Uterus (tissue), 3 donors: ENCODE measurements at regions not wholly inside any gene's neighbourhood (a gene's known extent, or its start where the extent isn't known, plus 50 kb on each side); places are given as distances from the start of the nearest gene placed in this dataset.

Experiments
- DNase-seq, 2 donors: peaks; one replicate each; pipeline ENCODE4 v3.0.0-alpha.2; 2019 to 2020
- H3K27ac ChIP-seq, 2 donors: fragments of 200-600 bp; sonication (generic); 1 replicate in 1 of 2; 2 replicates in 1 of 2; pipeline ENCODE4 v1.5.1; 2016 to 2018
- H3K27me3 ChIP-seq, 2 donors: fragments of 200-600 bp; sonication (generic); one replicate each; pipeline ENCODE4 v1.5.1; 2018 to 2019; ENCODE audit warnings: control low read depth in 1 of 2
- H3K36me3 ChIP-seq, 2 donors: fragments of 200-600 bp; sonication (generic); one replicate each; pipeline ENCODE4 v1.5.1; 2019; ENCODE audit warnings: control low read depth in 1 of 2
- H3K4me1 ChIP-seq, 2 donors: fragments of 200-600 bp; sonication (generic); one replicate each; pipeline ENCODE4 v1.5.1; 2018 to 2019; ENCODE audit warnings: control low read depth in 1 of 2
- H3K4me3 ChIP-seq, 2 donors: fragments of 200-600 bp; sonication (generic); 1 replicate in 1 of 2; 2 replicates in 1 of 2; pipeline ENCODE4 v1.5.1; 2018 to 2019; ENCODE audit warnings: mild to moderate bottlenecking in 1 of 2
- H3K9me3 ChIP-seq, 2 donors: fragments of 200-600 bp; sonication (generic); one replicate each; pipeline ENCODE4 v1.5.1; 2019; ENCODE audit warnings: control low read depth in 1 of 2
- CTCF ChIP-seq, 4 experiments: fragments of 200-600 bp in 2 of 4; fragments of 450-650 bp in 2 of 4; sonication (generic) in 2 of 4; IDR thresholded peaks; one replicate each; pipeline ENCODE4 v1.5.1; 2016 to 2019; ENCODE audit warnings: antibody characterized with exemption in 4 of 4, mild to moderate bottlenecking in 2 of 4, moderate library complexity in 1 of 4
- POLR2A ChIP-seq, 2 donors: fragments of 450-650 bp; IDR thresholded peaks; one replicate each; pipeline ENCODE4 v1.6.1; 2016; ENCODE audit warnings: antibody characterized with exemption in 2 of 2, mild to moderate bottlenecking in 1 of 2, moderate library complexity in 1 of 2
- intact Hi-C: fragments of 100-400 bp; cut with DNase I; formaldehyde crosslinking; loops from one replicate; pipeline ENCODE4 v1.15.1; 2023; ENCODE audit warnings: low total_unique reads
- donor health status: DM: yes; HTN: yes; CAD: no.

DNA sequence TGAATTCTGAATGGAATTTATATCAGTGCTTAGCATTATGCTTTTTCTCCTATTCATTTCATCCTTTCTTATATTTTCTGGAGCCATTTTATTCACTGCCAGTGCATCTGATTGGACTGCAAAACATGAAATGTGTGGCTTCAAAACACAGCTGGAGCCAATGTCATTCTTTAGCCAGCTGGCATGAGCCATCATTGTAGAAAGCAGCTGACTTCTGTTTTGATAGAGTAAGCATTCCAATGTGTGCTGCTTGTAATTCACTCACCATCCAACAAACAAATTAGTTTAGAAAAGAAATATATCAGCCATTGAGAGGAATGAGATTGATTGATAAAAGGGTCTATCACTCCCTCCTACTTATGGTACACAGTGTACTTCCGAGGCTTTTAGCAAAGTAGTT, 2616.0 kb downstream of the ARAP2 start:
- no peaks in the 10 kb centered on the region for H3K9me3 ChIP-seq
- no peak overlapping the region for H3K4me3 ChIP-seq
- TF ChIP-seq CTCF (IDR thresholded peaks at IDR 0.05) (no peak), POLR2A (IDR thresholded peaks at IDR 0.05) (no peak)
- H3K36me3 ChIP-seq: no peaks in the 10 kb centered on the region
- H3K27me3 ChIP-seq: no peaks in the 10 kb centered on the region
- H3K27ac ChIP-seq: no peak overlapping the region
- H3K4me1 ChIP-seq: no peaks in the 10 kb centered on the region
- no peak for DNase-seq
- intact Hi-C loops: no loop called here

DNA sequence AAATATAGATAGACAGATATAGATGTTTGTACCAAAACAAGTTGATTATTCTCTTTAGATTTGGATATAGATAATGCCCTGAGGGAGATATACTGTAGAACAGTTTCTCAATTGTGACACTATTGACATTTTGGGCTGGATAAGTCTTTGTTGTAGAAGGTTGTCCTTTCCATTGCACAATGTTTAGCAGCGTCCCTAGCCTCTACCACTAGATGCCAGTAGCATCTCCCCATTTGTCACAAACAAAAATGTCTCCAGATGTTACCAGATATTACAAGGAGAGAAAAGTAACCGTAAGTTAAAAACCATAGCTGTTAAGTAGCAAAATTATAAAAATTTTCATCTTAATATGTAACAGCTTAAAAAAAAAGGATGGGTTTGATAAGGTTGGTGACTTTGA, 2595.3 kb downstream of the ARAP2 start:
- H3K9me3 ChIP-seq: no peaks in the 10 kb centered on the region
- H3K27ac ChIP-seq: no peak overlapping the region
- H3K4me3 ChIP-seq: no peak overlapping the region
- H3K27me3 ChIP-seq: no peaks in the 10 kb centered on the region
- H3K36me3 ChIP-seq: no peaks in the 10 kb centered on the region
- TF ChIP-seq CTCF (IDR thresholded peaks at IDR 0.05) (no peak), POLR2A (IDR thresholded peaks at IDR 0.05) (no peak)
- intact Hi-C loops: no loop called here
- no peaks in the 10 kb centered on the region for H3K4me1 ChIP-seq
- no peak for DNase-seq

GRCh38 chr4:33649471-33649870, 2594.8 kb downstream of the ARAP2 start:
- Histone ChIP-seq H3K4me3 (no peak overlapping the region), H3K4me1 (no peaks in the 10 kb centered on the region), H3K27ac (no peak overlapping the region), H3K36me3 (no peaks in the 10 kb centered on the region), H3K27me3 (no peaks in the 10 kb centered on the region), H3K9me3 (no peaks in the 10 kb centered on the region)
- TF ChIP-seq CTCF (IDR thresholded peaks at IDR 0.05) (no peak), POLR2A (IDR thresholded peaks at IDR 0.05) (no peak)
- no peak for DNase-seq
- intact Hi-C loops: no loop called here

GRCh38 chr4:33650036-33650435, 2594.3 kb downstream of the ARAP2 start:
- TF ChIP-seq CTCF (IDR thresholded peaks at IDR 0.05) (no peak), POLR2A (IDR thresholded peaks at IDR 0.05) (no peak)
- Histone ChIP-seq H3K27ac (no peak overlapping the region), H3K27me3 (no peaks in the 10 kb centered on the region), H3K4me1 (no peaks in the 10 kb centered on the region), H3K4me3 (no peak overlapping the region), H3K9me3 (no peaks in the 10 kb centered on the region), H3K36me3 (no peaks in the 10 kb centered on the region)
- DNase-seq: no peak
- intact Hi-C loops: no loop called here

GRCh38 chr4:33658971-33659370, 2585.3 kb downstream of the ARAP2 start:
- Histone ChIP-seq H3K27ac (no peak overlapping the region), H3K9me3 (no peaks in the 10 kb centered on the region), H3K36me3 (no peaks in the 10 kb centered on the region), H3K4me1 (no peaks in the 10 kb centered on the region), H3K27me3 (no peaks in the 10 kb centered on the region), H3K4me3 (no peak overlapping the region)
- DNase-seq: no peak
- no peak for TF ChIP-seq POLR2A (IDR thresholded peaks at IDR 0.05)
- no peak for TF ChIP-seq CTCF (IDR thresholded peaks at IDR 0.05)
- intact Hi-C loops: no loop called here
